M059J (cell line): ENCODE measurements at regions not wholly inside any gene's neighbourhood (a gene's known extent, or its start where the extent isn't known, plus 50 kb on each side); places are given as distances from the start of the nearest gene placed in this dataset.

Experiments used
- DNase-seq: peaks from one replicate; pipeline ENCODE4 v3.0.0-alpha.2; 2012; ENCODE audit warnings: low read depth

GRCh38 chr6:28736121-28736520, 187.7 kb downstream of the TRIM27 start:
- no peak for DNase-seq

GRCh38 chr6:28737750-28738395, 185.9 kb downstream of the TRIM27 start:
- no peak for DNase-seq

- DNase-seq: no peak
Observed at GRCh38 chr6:28738396-28738765, 185.4 kb downstream of the TRIM27 start.

- DNase-seq: no peak
Observed at GRCh38 chr6:28741363-28741762, 182.4 kb downstream of the TRIM27 start.

- DNase-seq: peak; percentile 85
Observed at GRCh38 chr6:28742668-28743270, 181.0 kb downstream of the TRIM27 start.

- DNase-seq: no peak
Observed at GRCh38 chr6:28743271-28743789, 180.5 kb downstream of the TRIM27 start.

- peak; percentile 36 for DNase-seq
Observed at GRCh38 chr6:28747083-28747630, 176.6 kb downstream of the TRIM27 start.

GRCh38 chr6:28747631-28748157, 176.1 kb downstream of the TRIM27 start:
- peak; percentile 95 for DNase-seq

GRCh38 chr6:28748192-28748591, 175.6 kb downstream of the TRIM27 start:
- no peak for DNase-seq

- no peak for DNase-seq
Observed at GRCh38 chr6:28750926-28751458, 172.8 kb downstream of the TRIM27 start.

- no peak for DNase-seq
Observed at GRCh38 chr6:28751514-28751913, 172.3 kb downstream of the TRIM27 start.

- no peak for DNase-seq
Observed at GRCh38 chr6:28751963-28752350, 171.8 kb downstream of the TRIM27 start.

GRCh38 chr6:28757429-28758045, 166.2 kb downstream of the TRIM27 start:
- peak; percentile 76 for DNase-seq

GRCh38 chr6:28758046-28758817, 165.6 kb downstream of the TRIM27 start:
- peak; percentile 90 for DNase-seq

GRCh38 chr6:28758818-28759235, 165.0 kb downstream of the TRIM27 start:
- no peak for DNase-seq

- DNase-seq: no peak
Observed at GRCh38 chr6:28764014-28764723, 159.6 kb downstream of the TRIM27 start.

GRCh38 chr6:28764761-28765282, 159.0 kb downstream of the TRIM27 start:
- DNase-seq: no peak

GRCh38 chr6:28765978-28766351, 157.8 kb downstream of the TRIM27 start:
- DNase-seq: no peak

GRCh38 chr6:28766426-28766825, 157.4 kb downstream of the TRIM27 start:
- no peak for DNase-seq

- no peak for DNase-seq
Observed at GRCh38 chr6:28767133-28767532, 156.7 kb downstream of the TRIM27 start.

- no peak for DNase-seq
Observed at GRCh38 chr6:28767691-28768090, 156.1 kb downstream of the TRIM27 start.
